ENCODE measurements at regions not wholly inside any gene's neighbourhood (a gene's known extent, or its start where the extent isn't known, plus 50 kb on each side); places are given as distances from the start of the nearest gene placed in this dataset.

DNA sequence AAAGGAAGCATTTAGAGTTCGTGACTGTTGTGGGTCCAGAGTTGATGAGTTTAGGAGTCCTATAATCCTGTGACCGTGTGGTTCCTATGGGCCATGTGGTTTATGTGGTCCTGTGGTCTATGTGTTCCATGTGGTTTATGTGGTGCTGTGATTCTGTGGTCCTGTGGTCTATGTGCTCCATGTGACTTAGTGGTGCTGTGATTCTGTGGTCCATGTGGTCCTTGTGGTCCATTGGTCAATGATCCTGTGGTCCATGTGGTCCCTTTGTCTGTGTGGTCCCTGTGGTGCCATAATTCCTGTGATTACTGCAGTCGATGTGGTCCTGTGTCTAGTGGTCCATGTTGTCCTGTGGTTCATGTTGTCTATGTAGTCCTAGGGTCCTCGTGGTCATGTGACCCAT is 167.3 kb downstream of the TMEM18 start:
- Histone ChIP-seq H2AFZ (ENCODE audit: low read depth, low read length) (no peak overlapping the region), H3K4me1 (ENCODE audit: insufficient read depth, low read length) (no peaks in the 10 kb centered on the region), H3K4me3 (ENCODE audit: low read depth in 1 of 2, low read length in 2 of 2) (no peak overlapping the region), H3K79me2 (ENCODE audit: insufficient read depth, low read length) (no peaks in the 10 kb centered on the region), H3K27ac (ENCODE audit: low read length) (no peak overlapping the region), H3K9ac (ENCODE audit: low read depth, low read length) (no peak overlapping the region), H3K27me3 (ENCODE audit: insufficient read depth, low read length, poor library complexity) (peaks cover 4% of the 10 kb centered on the region), H3K4me2 (ENCODE audit: insufficient read depth, low read length) (no peak overlapping the region), H3K9me3 (ENCODE audit: insufficient read depth, low read length, severe bottlenecking) (no peaks in the 10 kb centered on the region), H3K36me3 (ENCODE audit: insufficient read depth, low read length) (no peaks in the 10 kb centered on the region), H4K20me1 (ENCODE audit: insufficient read depth, low read length) (no peaks in the 10 kb centered on the region)
- ATAC-seq (ENCODE audit: insufficient read depth, low read depth): no peak
- no peak for TF ChIP-seq EZH2 (IDR thresholded peaks at IDR 0.05; ENCODE audit: borderline replicate concordance, low read depth, low read length, severe bottlenecking)
- TF ChIP-seq, protein P1, sequence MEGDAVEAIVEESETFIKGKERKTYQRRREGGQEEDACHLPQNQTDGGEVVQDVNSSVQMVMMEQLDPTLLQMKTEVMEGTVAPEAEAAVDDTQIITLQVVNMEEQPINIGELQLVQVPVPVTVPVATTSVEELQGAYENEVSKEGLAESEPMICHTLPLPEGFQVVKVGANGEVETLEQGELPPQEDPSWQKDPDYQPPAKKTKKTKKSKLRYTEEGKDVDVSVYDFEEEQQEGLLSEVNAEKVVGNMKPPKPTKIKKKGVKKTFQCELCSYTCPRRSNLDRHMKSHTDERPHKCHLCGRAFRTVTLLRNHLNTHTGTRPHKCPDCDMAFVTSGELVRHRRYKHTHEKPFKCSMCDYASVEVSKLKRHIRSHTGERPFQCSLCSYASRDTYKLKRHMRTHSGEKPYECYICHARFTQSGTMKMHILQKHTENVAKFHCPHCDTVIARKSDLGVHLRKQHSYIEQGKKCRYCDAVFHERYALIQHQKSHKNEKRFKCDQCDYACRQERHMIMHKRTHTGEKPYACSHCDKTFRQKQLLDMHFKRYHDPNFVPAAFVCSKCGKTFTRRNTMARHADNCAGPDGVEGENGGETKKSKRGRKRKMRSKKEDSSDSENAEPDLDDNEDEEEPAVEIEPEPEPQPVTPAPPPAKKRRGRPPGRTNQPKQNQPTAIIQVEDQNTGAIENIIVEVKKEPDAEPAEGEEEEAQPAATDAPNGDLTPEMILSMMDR (IDR thresholded peaks at IDR 0.05; ENCODE audit: borderline replicate concordance, extremely low read depth, low read length, poor library complexity, severe bottlenecking): no peak
- DNase-seq: no peak

DNA sequence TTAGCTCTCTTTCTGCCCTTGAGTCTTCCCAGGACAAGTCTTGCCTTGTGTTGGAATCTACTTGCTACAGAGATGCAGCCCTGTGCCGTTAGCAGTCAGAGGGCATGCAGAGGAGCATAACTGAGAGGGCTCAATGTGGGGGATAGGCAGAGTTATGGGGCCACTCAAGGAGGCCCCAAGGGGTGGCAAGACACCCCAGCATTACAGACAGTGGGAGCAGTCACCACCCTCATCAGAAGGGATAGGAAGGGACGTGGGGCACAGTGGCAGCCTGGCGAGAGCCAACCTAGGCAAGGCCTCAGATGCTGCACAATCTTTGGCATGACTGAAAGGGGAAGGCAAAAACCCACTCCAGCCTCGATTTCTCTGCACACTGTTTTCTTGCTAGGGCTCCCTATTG is 169.1 kb downstream of the TMEM18 start:
- Histone ChIP-seq H2AFZ (ENCODE audit: low read depth, low read length) (no peak overlapping the region), H3K9ac (ENCODE audit: low read depth, low read length) (no peak overlapping the region), H3K36me3 (ENCODE audit: insufficient read depth, low read length) (no peaks in the 10 kb centered on the region), H3K4me2 (ENCODE audit: insufficient read depth, low read length) (no peak overlapping the region), H3K27me3 (ENCODE audit: insufficient read depth, low read length, poor library complexity) (peaks cover 4% of the 10 kb centered on the region), H3K27ac (ENCODE audit: low read length) (no peak overlapping the region), H3K79me2 (ENCODE audit: insufficient read depth, low read length) (no peaks in the 10 kb centered on the region), H3K4me1 (ENCODE audit: insufficient read depth, low read length) (no peaks in the 10 kb centered on the region), H4K20me1 (ENCODE audit: insufficient read depth, low read length) (no peaks in the 10 kb centered on the region), H3K9me3 (ENCODE audit: insufficient read depth, low read length, severe bottlenecking) (no peaks in the 10 kb centered on the region), H3K4me3 (ENCODE audit: low read depth in 1 of 2, low read length in 2 of 2) (no peak overlapping the region)
- DNase-seq (no peak), ATAC-seq (ENCODE audit: insufficient read depth, low read depth) (no peak)
- TF ChIP-seq, protein P1 (IDR thresholded peaks at IDR 0.05; ENCODE audit: borderline replicate concordance, extremely low read depth, low read length, poor library complexity, severe bottlenecking): no peak
- no peak for TF ChIP-seq EZH2 (IDR thresholded peaks at IDR 0.05; ENCODE audit: borderline replicate concordance, low read depth, low read length, severe bottlenecking)

DNA sequence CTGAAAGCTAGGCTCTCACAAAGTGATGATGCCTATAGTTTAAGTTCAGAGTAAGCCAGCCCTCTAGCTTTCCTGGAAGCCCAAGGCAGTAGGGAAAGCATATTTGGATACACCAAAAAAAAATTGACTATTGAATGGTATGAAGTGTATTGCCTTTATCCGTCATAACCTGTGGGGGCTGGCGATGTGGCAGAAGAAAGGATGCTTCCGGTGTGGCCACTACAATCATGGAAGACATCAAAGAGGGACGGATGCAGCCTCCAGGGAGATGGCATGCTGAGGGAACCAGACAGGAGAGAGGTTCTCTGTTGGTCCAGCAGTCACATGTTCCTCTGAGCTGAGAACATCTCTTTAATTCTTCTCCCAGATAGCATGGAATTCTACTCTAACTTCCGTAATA is 170.3 kb downstream of the TMEM18 start:
- H3K9me3 ChIP-seq (ENCODE audit: insufficient read depth, low read length, severe bottlenecking): no peaks in the 10 kb centered on the region
- no peak overlapping the region for H3K9ac ChIP-seq (ENCODE audit: low read depth, low read length)
- H3K27ac ChIP-seq (ENCODE audit: low read length): no peak overlapping the region
- H3K4me2 ChIP-seq (ENCODE audit: insufficient read depth, low read length): no peak overlapping the region
- H3K36me3 ChIP-seq (ENCODE audit: insufficient read depth, low read length): no peaks in the 10 kb centered on the region
- ATAC-seq (ENCODE audit: insufficient read depth, low read depth) (no peak), DNase-seq (no peak)
- H3K79me2 ChIP-seq (ENCODE audit: insufficient read depth, low read length): no peaks in the 10 kb centered on the region
- TF ChIP-seq, protein P1 (IDR thresholded peaks at IDR 0.05; ENCODE audit: borderline replicate concordance, extremely low read depth, low read length, poor library complexity, severe bottlenecking): no peak
- TF ChIP-seq EZH2 (IDR thresholded peaks at IDR 0.05; ENCODE audit: borderline replicate concordance, low read depth, low read length, severe bottlenecking): no peak
- no peaks in the 10 kb centered on the region for H4K20me1 ChIP-seq (ENCODE audit: insufficient read depth, low read length)
- H3K27me3 ChIP-seq (ENCODE audit: insufficient read depth, low read length, poor library complexity): peaks cover 4% of the 10 kb centered on the region
- no peaks in the 10 kb centered on the region for H3K4me1 ChIP-seq (ENCODE audit: insufficient read depth, low read length)
- no peak overlapping the region for H2AFZ ChIP-seq (ENCODE audit: low read depth, low read length)
- H3K4me3 ChIP-seq (ENCODE audit: low read depth in 1 of 2, low read length in 2 of 2): no peak overlapping the region

DNA sequence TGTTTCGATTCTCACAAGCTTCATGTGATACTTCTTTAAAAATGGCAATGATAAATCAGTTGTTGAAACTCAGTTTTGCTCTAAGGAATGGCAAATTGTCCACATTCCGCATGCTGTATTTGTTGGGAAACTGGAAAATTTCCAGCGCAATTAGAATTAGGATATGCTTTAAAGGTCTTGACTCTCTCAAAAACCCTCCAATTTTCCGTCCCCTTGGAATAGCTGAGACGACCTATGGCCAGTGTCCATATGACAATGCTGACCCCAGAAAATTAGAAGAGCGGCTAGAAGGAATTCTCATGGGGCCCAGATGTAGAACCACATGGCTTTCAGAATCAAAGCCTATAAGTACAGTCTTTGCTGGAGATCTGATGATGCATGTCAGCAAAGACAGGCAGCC is 170.8 kb downstream of the TMEM18 start:
- Histone ChIP-seq H3K9ac (ENCODE audit: low read depth, low read length) (no peak overlapping the region), H3K4me2 (ENCODE audit: insufficient read depth, low read length) (no peak overlapping the region), H3K36me3 (ENCODE audit: insufficient read depth, low read length) (no peaks in the 10 kb centered on the region), H4K20me1 (ENCODE audit: insufficient read depth, low read length) (no peaks in the 10 kb centered on the region), H2AFZ (ENCODE audit: low read depth, low read length) (no peak overlapping the region), H3K27ac (ENCODE audit: low read length) (no peak overlapping the region), H3K9me3 (ENCODE audit: insufficient read depth, low read length, severe bottlenecking) (no peaks in the 10 kb centered on the region), H3K79me2 (ENCODE audit: insufficient read depth, low read length) (no peaks in the 10 kb centered on the region), H3K4me3 (ENCODE audit: low read depth in 1 of 2, low read length in 2 of 2) (no peak overlapping the region), H3K4me1 (ENCODE audit: insufficient read depth, low read length) (no peaks in the 10 kb centered on the region), H3K27me3 (ENCODE audit: insufficient read depth, low read length, poor library complexity) (peaks cover 4% of the 10 kb centered on the region)
- ATAC-seq (ENCODE audit: insufficient read depth, low read depth) (no peak), DNase-seq (no peak)
- TF ChIP-seq, protein P1 (IDR thresholded peaks at IDR 0.05; ENCODE audit: borderline replicate concordance, extremely low read depth, low read length, poor library complexity, severe bottlenecking): no peak
- no peak for TF ChIP-seq EZH2 (IDR thresholded peaks at IDR 0.05; ENCODE audit: borderline replicate concordance, low read depth, low read length, severe bottlenecking)
